H1 (cell line): ENCODE measurements at regions not wholly inside any gene's neighbourhood (a gene's known extent, or its start where the extent isn't known, plus 50 kb on each side); places are given as distances from the start of the nearest gene placed in this dataset.

ENCODE experiments used
- BCL11A ChIP-seq, 2 experiments: IDR thresholded peaks; one replicate each; pipeline ENCODE4 v1.6.1; 2011; ENCODE audit warnings: low read depth in 2 of 2, low read length in 2 of 2, mild to moderate bottlenecking in 2 of 2
- TF ChIP-seq, protein P1 (sequence below): IDR thresholded peaks from 2 replicates; pipeline ENCODE4 v1.6.1; 2012; ENCODE audit warnings: inconsistent platforms

DNA sequence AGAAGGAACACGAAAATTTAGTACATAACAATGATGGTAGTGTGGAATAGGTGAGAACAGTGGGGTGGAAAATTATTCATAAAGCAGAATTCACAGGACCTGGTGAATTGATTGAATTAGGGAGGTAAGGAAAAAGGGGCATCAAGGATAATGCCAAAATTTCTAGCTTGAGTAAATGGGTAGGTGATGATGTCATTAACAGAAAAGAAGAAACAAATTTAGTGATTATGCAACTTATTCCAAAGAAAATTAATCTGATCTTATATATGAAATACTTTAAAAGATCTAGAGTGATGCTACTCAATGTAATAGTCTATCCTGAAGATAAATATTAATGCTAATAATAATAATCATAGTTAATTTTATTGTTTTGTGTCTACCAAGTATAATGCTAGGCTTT is 544.6 kb upstream of the LMCD1 start (continued):
- no peak for TF ChIP-seq BCL11A (IDR thresholded peaks at IDR 0.05; ENCODE audit: low read depth in 2 of 2, low read length in 2 of 2)
- TF ChIP-seq, protein P1, sequence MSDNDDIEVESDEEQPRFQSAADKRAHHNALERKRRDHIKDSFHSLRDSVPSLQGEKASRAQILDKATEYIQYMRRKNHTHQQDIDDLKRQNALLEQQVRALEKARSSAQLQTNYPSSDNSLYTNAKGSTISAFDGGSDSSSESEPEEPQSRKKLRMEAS: no peak
